Mammary epithelial cell (primary cell): ENCODE measurements at regions not wholly inside any gene's neighbourhood (a gene's known extent, or its start where the extent isn't known, plus 50 kb on each side); places are given as distances from the start of the nearest gene placed in this dataset.

ENCODE experiments used
- EZH2 ChIP-seq: IDR thresholded peaks from 2 replicates; pipeline ENCODE4 v1.6.1; 2012; ENCODE audit warnings: low read length, inconsistent platforms, borderline replicate concordance
- TF ChIP-seq, protein P1 (sequence below), 2 donors: IDR thresholded peaks in 1 of 2; conservative IDR thresholded peaks in 1 of 2; 2 replicates each; pipeline ENCODE4 v1.5.1; 2011 to 2012; ENCODE audit warnings: inconsistent platforms in 2 of 2, low read length in 2 of 2, mild to moderate bottlenecking in 2 of 2, control low read depth in 1 of 2, low read depth in 1 of 2; ENCODE audit not compliant: insufficient read depth in 1 of 2; ENCODE audit errors: extremely low read depth in 1 of 2

DNA sequence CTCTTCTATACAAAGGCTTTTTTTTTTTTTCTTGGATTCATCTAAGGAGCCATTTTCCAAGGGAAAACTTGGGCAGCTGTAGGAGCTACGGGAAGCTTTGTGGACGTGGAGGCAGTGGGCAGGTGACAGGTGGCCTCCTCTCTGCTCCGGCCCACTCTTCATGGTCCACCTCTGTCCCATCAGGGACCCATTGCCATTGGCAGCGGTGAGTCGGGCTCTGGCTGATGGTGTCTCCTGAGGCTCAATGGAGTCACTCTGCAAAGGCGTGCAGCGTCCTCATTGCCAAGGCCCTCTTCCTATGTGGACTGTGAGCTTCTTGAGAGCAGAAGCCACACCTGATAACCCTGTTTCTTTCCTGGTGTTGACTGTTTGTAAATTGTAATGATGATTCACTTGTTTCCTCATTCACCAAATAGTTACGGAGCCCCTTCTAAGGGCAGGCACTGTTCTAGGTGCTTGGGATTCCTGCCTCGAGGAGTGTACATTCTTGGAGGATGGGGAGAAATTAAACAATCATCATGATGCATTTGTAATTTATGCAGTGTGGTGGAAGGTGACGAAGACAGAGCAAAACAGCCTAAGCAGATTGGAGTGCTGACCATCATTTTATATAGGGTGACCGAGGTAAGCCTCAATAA lies 240.3 kb upstream of the HS6ST1 start:
- TF ChIP-seq, protein P1, sequence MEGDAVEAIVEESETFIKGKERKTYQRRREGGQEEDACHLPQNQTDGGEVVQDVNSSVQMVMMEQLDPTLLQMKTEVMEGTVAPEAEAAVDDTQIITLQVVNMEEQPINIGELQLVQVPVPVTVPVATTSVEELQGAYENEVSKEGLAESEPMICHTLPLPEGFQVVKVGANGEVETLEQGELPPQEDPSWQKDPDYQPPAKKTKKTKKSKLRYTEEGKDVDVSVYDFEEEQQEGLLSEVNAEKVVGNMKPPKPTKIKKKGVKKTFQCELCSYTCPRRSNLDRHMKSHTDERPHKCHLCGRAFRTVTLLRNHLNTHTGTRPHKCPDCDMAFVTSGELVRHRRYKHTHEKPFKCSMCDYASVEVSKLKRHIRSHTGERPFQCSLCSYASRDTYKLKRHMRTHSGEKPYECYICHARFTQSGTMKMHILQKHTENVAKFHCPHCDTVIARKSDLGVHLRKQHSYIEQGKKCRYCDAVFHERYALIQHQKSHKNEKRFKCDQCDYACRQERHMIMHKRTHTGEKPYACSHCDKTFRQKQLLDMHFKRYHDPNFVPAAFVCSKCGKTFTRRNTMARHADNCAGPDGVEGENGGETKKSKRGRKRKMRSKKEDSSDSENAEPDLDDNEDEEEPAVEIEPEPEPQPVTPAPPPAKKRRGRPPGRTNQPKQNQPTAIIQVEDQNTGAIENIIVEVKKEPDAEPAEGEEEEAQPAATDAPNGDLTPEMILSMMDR (conservative IDR thresholded peaks at IDR 0.05 in 1 of 2, IDR thresholded peaks at IDR 0.05 in 1 of 2; ENCODE audit: extremely low read depth in 1 of 2, insufficient read depth in 1 of 2, low read depth in 1 of 2, low read length in 2 of 2): no peak
- TF ChIP-seq EZH2: no peak
